ENCODE measurements at regions not wholly inside any gene's neighbourhood (a gene's known extent, or its start where the extent isn't known, plus 50 kb on each side); places are given as distances from the start of the nearest gene placed in this dataset.
"Not testable (repeated sequence)": the region's sequence is repeated elsewhere in the genome, so short reads cannot be mapped to it uniquely, and the experiment has no call there.

DNA sequence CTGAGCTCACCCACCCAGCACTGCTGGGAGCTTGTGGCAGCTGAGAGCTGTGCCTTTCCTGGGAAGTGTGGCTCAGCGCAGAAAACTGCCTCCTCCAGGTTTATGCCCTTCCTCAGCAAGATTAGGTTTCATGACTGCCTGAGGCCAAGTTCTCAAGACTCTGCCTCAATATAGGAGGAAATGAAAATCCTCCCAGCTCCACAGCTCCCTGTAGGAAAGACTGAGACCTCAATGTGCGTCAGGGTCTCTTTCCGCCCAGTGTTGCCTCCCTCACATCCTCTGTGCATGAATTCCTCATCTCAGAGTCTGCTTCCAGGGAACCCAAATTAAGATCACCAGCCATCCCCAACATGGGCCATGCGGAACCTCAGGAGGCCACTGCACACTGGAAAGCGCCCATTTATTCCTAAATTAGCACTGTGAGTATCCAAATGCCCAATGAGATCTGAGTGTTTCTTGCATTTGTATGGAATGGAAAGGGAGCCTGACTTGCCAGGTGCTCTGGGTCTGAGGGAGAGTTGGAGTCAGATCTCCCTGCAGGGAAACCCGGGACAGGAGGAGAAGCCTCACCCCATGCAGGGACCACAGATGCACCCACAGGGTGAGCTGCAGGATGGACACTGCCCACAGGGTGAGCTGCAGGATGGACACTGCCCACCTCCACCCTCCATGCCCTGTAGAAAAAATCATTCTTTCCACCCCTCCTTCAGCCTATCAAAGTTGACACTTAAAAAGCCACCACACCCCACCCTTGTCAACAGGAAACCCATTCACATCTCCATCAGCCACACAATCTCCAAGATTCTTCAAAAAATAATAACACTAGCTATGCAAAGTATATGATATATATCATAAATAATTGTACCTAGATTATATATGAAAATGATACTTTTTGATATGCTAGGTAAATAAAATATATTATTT lies 97.4 kb upstream of the IGLL5 start:
- no peak for TF ChIP-seq CTCF (IDR thresholded peaks at IDR 0.05; ENCODE audit: low read depth, low read length)
- Histone ChIP-seq H3K9me3 (ENCODE audit: severe bottlenecking) (no peaks in the 10 kb centered on the region), H3K4me3 (ENCODE audit: low read depth, low read length) (no peak overlapping the region), H3K27me3 (ENCODE audit: insufficient read depth, low read depth, severe bottlenecking) (no peaks in the 10 kb centered on the region), H3K36me3 (no peaks in the 10 kb centered on the region), H3K27ac (no peak overlapping the region)
- DNase-seq, result no peak

GRCh38 chr22:22791438-22792181 lies 96.0 kb upstream of the IGLL5 start:
- DNase-seq, result no peak
- H3K9me3 ChIP-seq (ENCODE audit: severe bottlenecking), result no peaks in the 10 kb centered on the region
- TF ChIP-seq CTCF (IDR thresholded peaks at IDR 0.05; ENCODE audit: low read depth, low read length), result no peak
- no peak overlapping the region for H3K4me3 ChIP-seq (ENCODE audit: low read depth, low read length)
- no peaks in the 10 kb centered on the region for H3K36me3 ChIP-seq
- no peak overlapping the region for H3K27ac ChIP-seq
- no peaks in the 10 kb centered on the region for H3K27me3 ChIP-seq (ENCODE audit: insufficient read depth, low read depth, severe bottlenecking)

GRCh38 chr22:22792205-22792786 lies 95.3 kb upstream of the IGLL5 start:
- DNase-seq; H3K27me3 ChIP-seq (ENCODE audit: insufficient read depth, low read depth, severe bottlenecking); H3K9me3 ChIP-seq (ENCODE audit: severe bottlenecking); H3K36me3 ChIP-seq; H3K27ac ChIP-seq; H3K4me3 ChIP-seq (ENCODE audit: low read depth, low read length): not testable (repeated sequence)

- not testable (repeated sequence) for H3K27ac ChIP-seq; H3K36me3 ChIP-seq; H3K27me3 ChIP-seq (ENCODE audit: insufficient read depth, low read depth, severe bottlenecking); DNase-seq; H3K9me3 ChIP-seq (ENCODE audit: severe bottlenecking); H3K4me3 ChIP-seq (ENCODE audit: low read depth, low read length)
These were observed 92.0 kb upstream of the IGLL5 start for GRCh38 chr22:22795639-22796038.

- no peak for TF ChIP-seq CTCF (IDR thresholded peaks at IDR 0.05; ENCODE audit: low read depth, low read length)
- Histone ChIP-seq H3K4me3 (ENCODE audit: low read depth, low read length) (no peak overlapping the region), H3K36me3 (no peaks in the 10 kb centered on the region), H3K9me3 (ENCODE audit: severe bottlenecking) (no peaks in the 10 kb centered on the region), H3K27ac (no peak overlapping the region), H3K27me3 (ENCODE audit: insufficient read depth, low read depth, severe bottlenecking) (no peaks in the 10 kb centered on the region)
- no peak for DNase-seq
These were observed 90.9 kb upstream of the IGLL5 start for GRCh38 chr22:22796724-22797123.

- no peak for TF ChIP-seq CTCF (IDR thresholded peaks at IDR 0.05; ENCODE audit: low read depth, low read length)
- no peak overlapping the region for H3K27ac ChIP-seq
- H3K27me3 ChIP-seq (ENCODE audit: insufficient read depth, low read depth, severe bottlenecking), result no peaks in the 10 kb centered on the region
These were observed 89.4 kb upstream of the IGLL5 start for GRCh38 chr22:22798232-22798616.

More at GRCh38 chr22:22798232-22798616, 89.4 kb upstream of the IGLL5 start:
- Histone ChIP-seq H3K4me3 (ENCODE audit: low read depth, low read length) (no peak overlapping the region), H3K9me3 (ENCODE audit: severe bottlenecking) (no peaks in the 10 kb centered on the region), H3K36me3 (no peaks in the 10 kb centered on the region)
- DNase-seq, result no peak
